ENCODE measurements at regions not wholly inside any gene's neighbourhood (a gene's known extent, or its start where the extent isn't known, plus 50 kb on each side); places are given as distances from the start of the nearest gene placed in this dataset.

DNA sequence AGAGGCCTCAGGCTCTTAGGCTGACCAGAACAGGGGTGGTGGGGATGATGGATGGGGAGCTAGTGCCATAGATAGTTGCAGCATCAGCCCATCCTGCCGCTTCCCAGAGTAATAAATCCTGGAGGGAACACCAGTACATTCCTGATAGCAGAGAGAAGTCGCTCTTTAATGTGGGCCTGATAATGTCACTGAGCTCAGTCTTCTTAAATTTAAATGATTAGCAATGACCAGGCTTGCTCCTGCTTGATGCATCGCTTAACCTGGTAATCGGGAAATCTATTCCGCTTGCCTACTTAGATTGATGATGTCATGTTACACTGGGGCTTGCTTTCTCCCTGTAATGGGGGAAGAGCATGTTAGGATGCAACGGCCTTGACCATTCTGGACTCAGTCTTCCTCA, 218.6 kb upstream of the PLXNA2 start:
- no peaks in the 10 kb centered on the region for H3K36me3 ChIP-seq (ENCODE audit: control insufficient read depth, insufficient read depth, low read length)
- H3K4me3 ChIP-seq (ENCODE audit: low read depth in 2 of 2, low read length in 2 of 2): no peak overlapping the region
- DNase-seq (ENCODE audit: low read depth, low spot score): no peak
- no peak overlapping the region for H3K27ac ChIP-seq (ENCODE audit: low read length)
- in situ Hi-C loops (cut with HindIII; ENCODE audit: low pct_unique_long_range_greater_than_20kb, low sequenced_read_pairs) (no loop called here), intact Hi-C loops (cut with micrococcal nuclease; ENCODE audit: unreplicated experiment) (no loop called here)
- no peaks in the 10 kb centered on the region for H3K9me3 ChIP-seq (ENCODE audit: control insufficient read depth, insufficient read depth, low read depth, low read length)
- peaks cover 2% of the 10 kb centered on the region; the same call in 1 of the 2 replicates for H3K27me3 ChIP-seq (ENCODE audit: control insufficient read depth, insufficient read depth, low read length)
- CTCF ChIA-PET: no interaction called here
- no peak for ATAC-seq
- H3K4me1 ChIP-seq (ENCODE audit: control insufficient read depth, insufficient read depth, low read length): no peaks in the 10 kb centered on the region
- no TSS peak for BruUV-seq (replicated peaks)
- POLR2A ChIA-PET: no interaction called here
- TF ChIP-seq SIN3A (IDR thresholded peaks at IDR 0.05; ENCODE audit: borderline replicate concordance, insufficient read depth, low read depth, low read length): no peak
- TF ChIP-seq, protein P1, sequence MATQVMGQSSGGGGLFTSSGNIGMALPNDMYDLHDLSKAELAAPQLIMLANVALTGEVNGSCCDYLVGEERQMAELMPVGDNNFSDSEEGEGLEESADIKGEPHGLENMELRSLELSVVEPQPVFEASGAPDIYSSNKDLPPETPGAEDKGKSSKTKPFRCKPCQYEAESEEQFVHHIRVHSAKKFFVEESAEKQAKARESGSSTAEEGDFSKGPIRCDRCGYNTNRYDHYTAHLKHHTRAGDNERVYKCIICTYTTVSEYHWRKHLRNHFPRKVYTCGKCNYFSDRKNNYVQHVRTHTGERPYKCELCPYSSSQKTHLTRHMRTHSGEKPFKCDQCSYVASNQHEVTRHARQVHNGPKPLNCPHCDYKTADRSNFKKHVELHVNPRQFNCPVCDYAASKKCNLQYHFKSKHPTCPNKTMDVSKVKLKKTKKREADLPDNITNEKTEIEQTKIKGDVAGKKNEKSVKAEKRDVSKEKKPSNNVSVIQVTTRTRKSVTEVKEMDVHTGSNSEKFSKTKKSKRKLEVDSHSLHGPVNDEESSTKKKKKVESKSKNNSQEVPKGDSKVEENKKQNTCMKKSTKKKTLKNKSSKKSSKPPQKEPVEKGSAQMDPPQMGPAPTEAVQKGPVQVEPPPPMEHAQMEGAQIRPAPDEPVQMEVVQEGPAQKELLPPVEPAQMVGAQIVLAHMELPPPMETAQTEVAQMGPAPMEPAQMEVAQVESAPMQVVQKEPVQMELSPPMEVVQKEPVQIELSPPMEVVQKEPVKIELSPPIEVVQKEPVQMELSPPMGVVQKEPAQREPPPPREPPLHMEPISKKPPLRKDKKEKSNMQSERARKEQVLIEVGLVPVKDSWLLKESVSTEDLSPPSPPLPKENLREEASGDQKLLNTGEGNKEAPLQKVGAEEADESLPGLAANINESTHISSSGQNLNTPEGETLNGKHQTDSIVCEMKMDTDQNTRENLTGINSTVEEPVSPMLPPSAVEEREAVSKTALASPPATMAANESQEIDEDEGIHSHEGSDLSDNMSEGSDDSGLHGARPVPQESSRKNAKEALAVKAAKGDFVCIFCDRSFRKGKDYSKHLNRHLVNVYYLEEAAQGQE (IDR thresholded peaks at IDR 0.05; ENCODE audit: insufficient read depth in 1 of 2, low read depth in 2 of 2, low read length in 1 of 2): no peak
- TF ChIP-seq, protein P2, sequence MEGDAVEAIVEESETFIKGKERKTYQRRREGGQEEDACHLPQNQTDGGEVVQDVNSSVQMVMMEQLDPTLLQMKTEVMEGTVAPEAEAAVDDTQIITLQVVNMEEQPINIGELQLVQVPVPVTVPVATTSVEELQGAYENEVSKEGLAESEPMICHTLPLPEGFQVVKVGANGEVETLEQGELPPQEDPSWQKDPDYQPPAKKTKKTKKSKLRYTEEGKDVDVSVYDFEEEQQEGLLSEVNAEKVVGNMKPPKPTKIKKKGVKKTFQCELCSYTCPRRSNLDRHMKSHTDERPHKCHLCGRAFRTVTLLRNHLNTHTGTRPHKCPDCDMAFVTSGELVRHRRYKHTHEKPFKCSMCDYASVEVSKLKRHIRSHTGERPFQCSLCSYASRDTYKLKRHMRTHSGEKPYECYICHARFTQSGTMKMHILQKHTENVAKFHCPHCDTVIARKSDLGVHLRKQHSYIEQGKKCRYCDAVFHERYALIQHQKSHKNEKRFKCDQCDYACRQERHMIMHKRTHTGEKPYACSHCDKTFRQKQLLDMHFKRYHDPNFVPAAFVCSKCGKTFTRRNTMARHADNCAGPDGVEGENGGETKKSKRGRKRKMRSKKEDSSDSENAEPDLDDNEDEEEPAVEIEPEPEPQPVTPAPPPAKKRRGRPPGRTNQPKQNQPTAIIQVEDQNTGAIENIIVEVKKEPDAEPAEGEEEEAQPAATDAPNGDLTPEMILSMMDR (IDR thresholded peaks at IDR 0.05): no peak

DNA sequence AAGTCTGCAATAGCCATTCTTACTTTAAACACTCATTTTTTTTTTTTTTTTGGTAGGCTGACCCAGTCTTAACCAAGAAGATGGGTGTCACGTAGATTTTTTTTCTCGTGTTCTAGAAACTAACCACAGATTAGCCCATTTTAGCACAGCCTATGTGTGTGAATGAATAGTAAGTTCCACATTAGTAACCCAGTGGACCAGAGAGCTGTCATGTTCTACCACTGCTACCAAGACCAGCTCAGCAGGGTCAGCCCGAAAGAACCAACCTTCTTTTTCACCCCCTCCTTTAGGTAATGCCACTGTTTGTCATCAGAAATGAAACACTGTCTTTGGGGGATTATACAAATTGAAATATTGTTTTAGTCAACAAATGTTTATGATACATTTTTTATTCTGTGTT, 221.1 kb upstream of the PLXNA2 start:
- ATAC-seq: no peak
- H3K36me3 ChIP-seq (ENCODE audit: control insufficient read depth, insufficient read depth, low read length): no peaks in the 10 kb centered on the region
- in situ Hi-C loops (cut with HindIII; ENCODE audit: low pct_unique_long_range_greater_than_20kb, low sequenced_read_pairs): no loop called here
- ChIA-PET POLR2A (no interaction called here), CTCF (no interaction called here)
- intact Hi-C loops (cut with micrococcal nuclease; ENCODE audit: unreplicated experiment): no loop called here
- no TSS peak for BruUV-seq (replicated peaks)
- H3K4me3 ChIP-seq (ENCODE audit: low read depth in 2 of 2, low read length in 2 of 2): no peak overlapping the region
- no peak overlapping the region for H3K27ac ChIP-seq (ENCODE audit: low read length)
- TF ChIP-seq POLR2AphosphoS5 (IDR thresholded peaks at IDR 0.05; ENCODE audit: low read depth, low read length): no peak
- TF ChIP-seq, protein P2 (IDR thresholded peaks at IDR 0.05): no peak
- no peak for TF ChIP-seq SIN3A (IDR thresholded peaks at IDR 0.05; ENCODE audit: borderline replicate concordance, insufficient read depth, low read depth, low read length)
- TF ChIP-seq, protein P1 (IDR thresholded peaks at IDR 0.05; ENCODE audit: insufficient read depth in 1 of 2, low read depth in 2 of 2, low read length in 1 of 2): no peak
- TF ChIP-seq TCF7L2 (IDR thresholded peaks at IDR 0.05; ENCODE audit: low read depth, low read length): no peak
- no peaks in the 10 kb centered on the region for H3K4me1 ChIP-seq (ENCODE audit: control insufficient read depth, insufficient read depth, low read length)
- peaks cover 2% of the 10 kb centered on the region; the same call in 1 of the 2 replicates for H3K27me3 ChIP-seq (ENCODE audit: control insufficient read depth, insufficient read depth, low read length)
- no peak for DNase-seq (ENCODE audit: low read depth, low spot score)
- no peaks in the 10 kb centered on the region for H3K9me3 ChIP-seq (ENCODE audit: control insufficient read depth, insufficient read depth, low read depth, low read length)
